H9 (cell line): ENCODE measurements at regions not wholly inside any gene's neighbourhood (a gene's known extent, or its start where the extent isn't known, plus 50 kb on each side); places are given as distances from the start of the nearest gene placed in this dataset.

Experiments used
- DNase-seq: peaks from one replicate; pipeline ENCODE4 v3.0.0-alpha.2; 2017
- H2AFZ ChIP-seq: one replicate; pipeline ENCODE4 v1.6.1; 2013; ENCODE audit warnings: mild to moderate bottlenecking, low read length, control low read depth, moderate library complexity
- H2AK5ac ChIP-seq: 2 replicates; pipeline ENCODE4 v1.6.1; 2013; ENCODE audit warnings: low read length, control low read depth, mixed read lengths; ENCODE audit not compliant: insufficient read length
- H2BK120ac ChIP-seq: one replicate; pipeline ENCODE4 v1.6.1; 2013; ENCODE audit warnings: low read depth, mild to moderate bottlenecking, low read length, control low read depth, inconsistent platforms; ENCODE audit not compliant: poor library complexity, severe bottlenecking
- H2BK12ac ChIP-seq: 2 replicates; pipeline ENCODE4 v1.6.1; 2013; ENCODE audit warnings: low read length, control low read depth, mixed read lengths, low read depth; ENCODE audit not compliant: insufficient read length
- H2BK15ac ChIP-seq: 2 replicates; pipeline ENCODE4 v1.6.1; 2013; ENCODE audit warnings: low read depth, low read length, control low read depth
- H2BK20ac ChIP-seq: one replicate; pipeline ENCODE4 v1.6.1; 2013; ENCODE audit warnings: low read depth, mild to moderate bottlenecking, low read length, control low read depth, inconsistent platforms; ENCODE audit not compliant: poor library complexity, severe bottlenecking
- H2BK5ac ChIP-seq: 2 replicates; pipeline ENCODE4 v1.6.1; 2013; ENCODE audit warnings: low read length, control low read depth, mixed read lengths; ENCODE audit not compliant: insufficient read length
- H3K14ac ChIP-seq: 2 replicates; pipeline ENCODE4 v1.6.1; 2013; ENCODE audit warnings: low read length, control low read depth; ENCODE audit not compliant: insufficient read depth
- H3K18ac ChIP-seq: 2 replicates; pipeline ENCODE4 v1.6.1; 2013; ENCODE audit warnings: low read depth, mild to moderate bottlenecking, mixed read lengths, low read length, control low read depth; ENCODE audit not compliant: insufficient read length
- H3K23ac ChIP-seq: 2 replicates; pipeline ENCODE4 v1.6.1; 2013; ENCODE audit warnings: low read length, control low read depth, mixed read lengths, low read depth; ENCODE audit not compliant: insufficient read length
- H3K23me2 ChIP-seq: 2 replicates; pipeline ENCODE4 v1.6.1; 2013; ENCODE audit warnings: low read depth, mild to moderate bottlenecking, mixed read lengths, low read length, control low read depth; ENCODE audit not compliant: insufficient read length, poor library complexity, severe bottlenecking
- H3K27ac ChIP-seq: 2 replicates; pipeline ENCODE4 v1.5.1; 2013; ENCODE audit warnings: low read length, control low read depth, mixed read lengths, low read depth; ENCODE audit not compliant: insufficient read length
- H3K27me3 ChIP-seq: 2 replicates; pipeline ENCODE4 v1.6.1; 2013; ENCODE audit warnings: low read length, control low read depth, inconsistent platforms; ENCODE audit not compliant: insufficient read depth
- H3K4ac ChIP-seq: 2 replicates; pipeline ENCODE4 v1.6.1; 2013; ENCODE audit warnings: low read depth, mild to moderate bottlenecking, control low read depth, inconsistent platforms, low read length, moderate library complexity
- H3K4me1 ChIP-seq: 2 replicates; pipeline ENCODE4 v1.6.1; 2013; ENCODE audit warnings: low read length, control low read depth, inconsistent platforms; ENCODE audit not compliant: insufficient read depth
- H3K4me2 ChIP-seq: 2 replicates; pipeline ENCODE4 v1.6.1; 2013; ENCODE audit warnings: low read length, control low read depth, mixed read lengths; ENCODE audit not compliant: insufficient read length, insufficient read depth
- H3K56ac ChIP-seq: 2 replicates; pipeline ENCODE4 v1.6.1; 2013; ENCODE audit warnings: low read depth, mild to moderate bottlenecking, mixed read lengths, low read length, control low read depth; ENCODE audit not compliant: insufficient read length
- H3K79me1 ChIP-seq: 2 replicates; pipeline ENCODE4 v1.6.1; 2013; ENCODE audit warnings: low read depth, mild to moderate bottlenecking, moderate library complexity, low read length, control low read depth, inconsistent platforms; ENCODE audit not compliant: insufficient read depth, poor library complexity, severe bottlenecking
- H3K79me2 ChIP-seq: 2 replicates; pipeline ENCODE4 v1.6.1; 2013; ENCODE audit warnings: low read length, control low read depth, inconsistent platforms; ENCODE audit not compliant: insufficient read depth
- H3K9ac ChIP-seq: 2 replicates; pipeline ENCODE4 v1.6.1; 2013; ENCODE audit warnings: low read length, control low read depth, mixed read lengths; ENCODE audit not compliant: insufficient read length; ENCODE audit errors: extremely low read depth
- H3K9me3 ChIP-seq: one replicate; pipeline ENCODE4 v1.6.1; 2013; ENCODE audit warnings: low read depth, low read length, inconsistent platforms; ENCODE audit not compliant: control insufficient read depth
- H3T11ph ChIP-seq: one replicate; pipeline ENCODE4 v1.6.1; 2013; ENCODE audit warnings: mild to moderate bottlenecking, low read length, control low read depth, inconsistent platforms
- H4K20me1 ChIP-seq: one replicate; pipeline ENCODE4 v1.6.1; 2013; ENCODE audit not compliant: control insufficient read depth, insufficient read length, insufficient read depth
- H4K5ac ChIP-seq: 2 replicates; pipeline ENCODE4 v1.6.1; 2013; ENCODE audit warnings: low read depth, mild to moderate bottlenecking, mixed read lengths, low read length, control low read depth; ENCODE audit not compliant: insufficient read length
- H4K8ac ChIP-seq: replicated peaks from 2 replicates; pipeline ENCODE4 v1.6.1; 2013; ENCODE audit warnings: low read length, control low read depth, mixed read lengths, low read depth; ENCODE audit not compliant: insufficient read length
- H4K91ac ChIP-seq: 2 replicates; pipeline ENCODE4 v1.6.1; 2013; ENCODE audit warnings: low read depth, mild to moderate bottlenecking, moderate library complexity, mixed read lengths, low read length, control low read depth; ENCODE audit not compliant: insufficient read length
- H3K27ac Mint-ChIP-seq, 3 experiments: 2 replicates in 2 of 3; 3 replicates in 1 of 3; pipeline ENCODE4 v1.8.0; 2020 to 2021; ENCODE audit warnings: mixed read lengths in 3 of 3, mild to moderate bottlenecking in 1 of 3, moderate library complexity in 1 of 3
- H3K27me3 Mint-ChIP-seq: 2 replicates; pipeline ENCODE4 v1.8.0; 2021; ENCODE audit warnings: low read depth, mild to moderate bottlenecking, moderate library complexity, mixed read lengths
- H3K36me3 Mint-ChIP-seq, 3 experiments: 2 replicates in 2 of 3; 3 replicates in 1 of 3; pipeline ENCODE4 v1.8.0; 2020 to 2021; ENCODE audit warnings: low read depth in 3 of 3, mixed read lengths in 3 of 3; ENCODE audit not compliant: insufficient read depth in 1 of 3
- H3K4me1 Mint-ChIP-seq, 2 experiments: 2 replicates each; pipeline ENCODE4 v1.8.0; 2020; ENCODE audit warnings: mixed read lengths in 2 of 2
- H3K4me3 Mint-ChIP-seq, 2 experiments: 2 replicates in 1 of 2; 3 replicates in 1 of 2; pipeline ENCODE4 v1.8.0; 2020 to 2021; ENCODE audit warnings: mild to moderate bottlenecking in 2 of 2, mixed read lengths in 2 of 2, moderate library complexity in 1 of 2
- H3K9me3 Mint-ChIP-seq, 2 experiments: 2 replicates in 1 of 2; 3 replicates in 1 of 2; pipeline ENCODE4 v1.8.0; 2020; ENCODE audit warnings: mild to moderate bottlenecking in 2 of 2, mixed read lengths in 2 of 2, moderate library complexity in 1 of 2
- CTCF ChIP-seq: fragments of 200-600 bp; sonication (generic); conservative IDR thresholded peaks from 3 replicates; pipeline ENCODE4 v1.8.0; 2021; ENCODE audit warnings: antibody characterized with exemption, mild to moderate bottlenecking
- WGBS: extraction: QIAGEN DNeasy Blood & Tissue Kit; methylation state at CpG from one replicate; pipeline ENCODE4 v1.1.7; 2013; ENCODE audit warnings: missing lambda C conversion rate, low lambda C conversion rate, mixed read lengths; ENCODE audit not compliant: insufficient read length; ENCODE audit errors: extremely low coverage; 5-methylcytosine and 5-hydroxymethylcytosine counted together

- no peaks in the 10 kb centered on the region for H3K9me3 ChIP-seq
- peaks cover 3 to 7% of the 10 kb centered on the region in 2 experiments; a peak in 3 of 4 replicates for H3K4me1 Mint-ChIP-seq
- no peak overlapping the region for H3K56ac ChIP-seq
- H3K9me3 Mint-ChIP-seq, result no peaks in the 10 kb centered on the region
- no CpG with 5 or more reads among the region's 5 CpGs for WGBS
- H4K5ac ChIP-seq, result no peak overlapping the region
- H4K91ac ChIP-seq, result no peak overlapping the region
- no peak overlapping the region for H3K27ac ChIP-seq
- H3K27me3 Mint-ChIP-seq, result no peaks in the 10 kb centered on the region; the same call in 1 of the 2 replicates
- H3K4me3 Mint-ChIP-seq, result no peak overlapping the region
- no peaks in the 10 kb centered on the region for H3K36me3 Mint-ChIP-seq
- H2BK120ac ChIP-seq, result no peak overlapping the region
- H4K20me1 ChIP-seq, result no peaks in the 10 kb centered on the region
- H4K8ac ChIP-seq, result no peak overlapping the region
- H3K18ac ChIP-seq, result no peak overlapping the region
- no peaks in the 10 kb centered on the region for H3K79me2 ChIP-seq
- H3K79me1 ChIP-seq, result no peaks in the 10 kb centered on the region
- no peak overlapping the region for H2BK12ac ChIP-seq
- no peaks in the 10 kb centered on the region for H3K27me3 ChIP-seq
- no peak overlapping the region for H2BK5ac ChIP-seq
- H3K27ac Mint-ChIP-seq, result no peak overlapping the region
- H3T11ph ChIP-seq, result no peak overlapping the region
- H3K23me2 ChIP-seq, result no peaks in the 10 kb centered on the region
- no peak overlapping the region for H3K23ac ChIP-seq
- H3K4ac ChIP-seq, result no peak overlapping the region
- no peak overlapping the region for H2AFZ ChIP-seq
- H2BK20ac ChIP-seq, result no peak overlapping the region
- H3K14ac ChIP-seq, result no peak overlapping the region
- no peak overlapping the region for H3K9ac ChIP-seq
- DNase-seq, result no peak
- H2BK15ac ChIP-seq, result no peak overlapping the region
- TF ChIP-seq CTCF, result no peak
- no peaks in the 10 kb centered on the region for H3K4me1 ChIP-seq
- H3K4me2 ChIP-seq, result no peak overlapping the region
- no peak overlapping the region for H2AK5ac ChIP-seq
Observed at GRCh38 chr5:158056130-158056825, 197.3 kb upstream of the CLINT1 start.
